Tibial artery (tissue), 4 donors: ENCODE measurements at regions not wholly inside any gene's neighbourhood (a gene's known extent, or its start where the extent isn't known, plus 50 kb on each side); places are given as distances from the start of the nearest gene placed in this dataset.

ENCODE experiments used
- DNase-seq, 2 donors: peaks; one replicate each; pipeline ENCODE4 v3.0.0-alpha.2; 2019
- H3K27ac ChIP-seq, 2 donors: fragments of 200-600 bp; sonication (generic) in 1 of 2; 1 replicate in 1 of 2; 2 replicates in 1 of 2; pipeline ENCODE4 v1.5.1; 2018 to 2019; ENCODE audit warnings: mild to moderate bottlenecking in 1 of 2
- H3K27me3 ChIP-seq, 2 donors: fragments of 200-600 bp; sonication (generic) in 1 of 2; one replicate each; pipeline versions ENCODE4 v1.5.1 to v1.6.0; 2016 to 2019
- H3K36me3 ChIP-seq, 3 donors: fragments of 200-600 bp; sonication (generic) in 2 of 3; one replicate each; pipeline ENCODE4 v1.5.1; 2016 to 2019; ENCODE audit warnings: mild to moderate bottlenecking in 2 of 3
- H3K4me1 ChIP-seq, 4 donors: fragments of 200-600 bp; sonication (generic) in 2 of 4; 1 replicate in 3 of 4; 2 replicates in 1 of 4; pipeline ENCODE4 v1.5.1; 2016 to 2019
- H3K4me3 ChIP-seq, 2 donors: fragments of 200-600 bp; sonication (generic) in 1 of 2; 1 replicate in 1 of 2; 2 replicates in 1 of 2; pipeline ENCODE4 v1.5.1; 2018 to 2019; ENCODE audit warnings: mild to moderate bottlenecking in 2 of 2
- H3K9me3 ChIP-seq, 3 donors: fragments of 200-600 bp; sonication (generic) in 1 of 3; one replicate each; pipeline ENCODE4 v1.5.1; 2016 to 2019
- CTCF ChIP-seq, 2 experiments: fragments of 200-600 bp in 1 of 2; fragments of 450-650 bp in 1 of 2; IDR thresholded peaks; one replicate each; pipeline ENCODE4 v1.5.1; 2017 to 2019; ENCODE audit warnings: antibody characterized with exemption in 2 of 2, mild to moderate bottlenecking in 1 of 2, moderate library complexity in 1 of 2
- intact Hi-C: fragments of 100-400 bp; cut with DNase I; formaldehyde crosslinking; loops from one replicate; pipeline ENCODE4 v1.15.0; 2023; ENCODE audit warnings: low total_unique reads

- Histone ChIP-seq H3K27ac (no peak overlapping the region), H3K4me3 (no peak overlapping the region), H3K9me3 (no peaks in the 10 kb centered on the region), H3K36me3 (no peaks in the 10 kb centered on the region), H3K4me1 (peaks cover 0 to 4% (median 0%) of the 10 kb centered on the region in 4 donors), H3K27me3 (no peaks in the 10 kb centered on the region)
- TF ChIP-seq CTCF (IDR thresholded peaks at IDR 0.05), result no peak
- no peak for DNase-seq
- intact Hi-C loops, result no loop called here
Measured at GRCh38 chr7:84784450-84784849, 402.4 kb downstream of the SEMA3D start.

- peaks cover 0 to 4% (median 0%) of the 10 kb centered on the region in 4 donors for H3K4me1 ChIP-seq
- no peak overlapping the region for H3K27ac ChIP-seq
- H3K9me3 ChIP-seq, result no peaks in the 10 kb centered on the region
- TF ChIP-seq CTCF (IDR thresholded peaks at IDR 0.05), result no peak
- no peak overlapping the region for H3K4me3 ChIP-seq
- intact Hi-C loops, result no loop called here
- no peak for DNase-seq
- H3K27me3 ChIP-seq, result no peaks in the 10 kb centered on the region
- no peaks in the 10 kb centered on the region for H3K36me3 ChIP-seq
Measured at GRCh38 chr7:84783141-84783778, 403.6 kb downstream of the SEMA3D start.

- no peak for TF ChIP-seq CTCF (IDR thresholded peaks at IDR 0.05)
- Histone ChIP-seq H3K4me3 (no peak overlapping the region), H3K27ac (no peak overlapping the region), H3K9me3 (no peaks in the 10 kb centered on the region), H3K36me3 (no peaks in the 10 kb centered on the region), H3K27me3 (no peaks in the 10 kb centered on the region), H3K4me1 (peaks cover 0 to 4% (median 0%) of the 10 kb centered on the region in 4 donors)
- no peak for DNase-seq
- intact Hi-C loops, result no loop called here
Measured at GRCh38 chr7:84781838-84782237, 405.0 kb downstream of the SEMA3D start.

GRCh38 chr7:84780158-84781124 lies 406.4 kb downstream of the SEMA3D start:
- TF ChIP-seq CTCF (IDR thresholded peaks at IDR 0.05), result no peak
- H3K4me1 ChIP-seq, result peaks cover 0 to 4% (median 0%) of the 10 kb centered on the region in 4 donors
- no peak overlapping the region for H3K27ac ChIP-seq
- H3K27me3 ChIP-seq, result no peaks in the 10 kb centered on the region
- intact Hi-C loops, result no loop called here
- H3K36me3 ChIP-seq, result no peaks in the 10 kb centered on the region
- no peak overlapping the region for H3K4me3 ChIP-seq
- DNase-seq, result no peak
- no peaks in the 10 kb centered on the region for H3K9me3 ChIP-seq

- no peak overlapping the region for H3K4me3 ChIP-seq
Measured at GRCh38 chr7:84757761-84758160, 429.1 kb downstream of the SEMA3D start.

More at GRCh38 chr7:84757761-84758160, 429.1 kb downstream of the SEMA3D start:
- no peaks in the 10 kb centered on the region for H3K36me3 ChIP-seq
- no peaks in the 10 kb centered on the region for H3K4me1 ChIP-seq
- H3K27me3 ChIP-seq, result no peaks in the 10 kb centered on the region
- no peaks in the 10 kb centered on the region for H3K9me3 ChIP-seq
- no peak for TF ChIP-seq CTCF (IDR thresholded peaks at IDR 0.05)
- intact Hi-C loops, result no loop called here
- H3K27ac ChIP-seq, result no peak overlapping the region
- no peak for DNase-seq
